Transverse colon (tissue), 3 donors: ENCODE measurements at regions not wholly inside any gene's neighbourhood (a gene's known extent, or its start where the extent isn't known, plus 50 kb on each side); places are given as distances from the start of the nearest gene placed in this dataset.

Experiments
- CTCF ChIP-seq, 5 experiments: fragments of 200-600 bp in 3 of 5; fragments of 450-650 bp in 2 of 5; sonication (generic) in 3 of 5; IDR thresholded peaks; 1 replicate in 2 of 5; 2 replicates in 3 of 5; pipeline ENCODE4 v1.5.1; 2016 to 2017; ENCODE audit warnings: antibody characterized with exemption in 5 of 5, inconsistent platforms in 3 of 5, mild to moderate bottlenecking in 2 of 5, moderate library complexity in 1 of 5
- POLR2A ChIP-seq: fragments of 450-650 bp; IDR thresholded peaks from one replicate; pipeline ENCODE4 v1.6.1; 2016; ENCODE audit warnings: antibody characterized with exemption, mild to moderate bottlenecking, moderate library complexity

- TF ChIP-seq POLR2A, result no peak
- TF ChIP-seq CTCF (IDR thresholded peaks at IDR 0.05), result no peak
Measured at GRCh38 chr20:11989018-11989771, 71.5 kb downstream of the BTBD3 start.
